Nephron (organoid): ENCODE measurements at regions not wholly inside any gene's neighbourhood (a gene's known extent, or its start where the extent isn't known, plus 50 kb on each side); places are given as distances from the start of the nearest gene placed in this dataset.

Experiments used
- H3K27ac Mint-ChIP-seq, 3 experiments: 2 replicates each; pipeline ENCODE4 v1.8.0; 2020; ENCODE audit warnings: mixed read lengths in 3 of 3, mild to moderate bottlenecking in 2 of 3, moderate library complexity in 1 of 3
- H3K27me3 Mint-ChIP-seq: 2 replicates; pipeline ENCODE4 v1.8.0; 2021; ENCODE audit warnings: low read depth, mild to moderate bottlenecking, moderate library complexity, mixed read lengths
- H3K36me3 Mint-ChIP-seq: 2 replicates; pipeline ENCODE4 v1.8.0; 2020; ENCODE audit warnings: low read depth, mixed read lengths
- H3K4me1 Mint-ChIP-seq: 2 replicates; pipeline ENCODE4 v1.8.0; 2020; ENCODE audit warnings: mixed read lengths
- H3K4me3 Mint-ChIP-seq, 3 experiments: 2 replicates each; pipeline ENCODE4 v1.8.0; 2020; ENCODE audit warnings: mild to moderate bottlenecking in 3 of 3, mixed read lengths in 3 of 3, moderate library complexity in 2 of 3
- H3K9me3 Mint-ChIP-seq: 2 replicates; pipeline ENCODE4 v1.8.0; 2020; ENCODE audit warnings: mixed read lengths
- TF ChIP-seq, protein P1 (sequence below), 3 experiments: fragments of 200-600 bp; sonication (generic); IDR thresholded peaks; one replicate each; pipeline ENCODE4 v1.5.0; 2021; ENCODE audit warnings: antibody characterized with exemption in 3 of 3; ENCODE audit not compliant: unreplicated experiment in 3 of 3

DNA sequence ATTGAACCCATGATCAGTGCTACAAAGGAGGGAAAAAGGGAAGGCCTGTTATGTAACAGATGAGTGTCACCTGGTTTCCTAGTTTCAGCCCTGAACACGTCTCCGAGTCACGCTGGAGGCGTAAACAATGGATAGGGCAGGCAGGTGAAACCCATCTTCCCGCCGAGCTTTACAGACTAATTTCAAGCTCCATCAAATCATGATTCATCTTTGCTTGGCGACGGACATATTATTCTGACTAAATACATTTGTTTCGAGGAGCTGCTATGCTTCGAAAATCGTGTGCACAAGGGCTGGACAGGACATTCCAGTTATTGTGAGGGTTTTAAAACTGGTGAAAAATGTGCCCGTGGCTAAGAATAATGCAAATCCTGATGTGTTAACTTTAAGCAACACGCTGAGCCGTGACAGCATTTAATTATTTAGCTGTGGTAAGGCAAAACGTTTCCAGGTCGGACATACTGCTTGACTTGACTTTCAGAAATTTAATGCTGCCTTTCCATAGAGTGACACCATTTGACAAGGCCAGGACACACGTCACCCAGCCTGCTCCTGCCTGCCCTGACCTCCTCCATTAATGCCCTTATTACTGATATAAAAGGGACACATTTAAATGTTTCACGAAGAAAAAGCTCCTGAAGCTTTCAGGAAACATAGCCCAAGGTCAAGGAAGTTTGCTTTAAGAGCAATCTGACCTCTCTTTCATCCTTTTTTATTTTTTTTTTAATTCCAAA lies 1203.5 kb upstream of the TMEM132C start:
- TF ChIP-seq, protein P1, sequence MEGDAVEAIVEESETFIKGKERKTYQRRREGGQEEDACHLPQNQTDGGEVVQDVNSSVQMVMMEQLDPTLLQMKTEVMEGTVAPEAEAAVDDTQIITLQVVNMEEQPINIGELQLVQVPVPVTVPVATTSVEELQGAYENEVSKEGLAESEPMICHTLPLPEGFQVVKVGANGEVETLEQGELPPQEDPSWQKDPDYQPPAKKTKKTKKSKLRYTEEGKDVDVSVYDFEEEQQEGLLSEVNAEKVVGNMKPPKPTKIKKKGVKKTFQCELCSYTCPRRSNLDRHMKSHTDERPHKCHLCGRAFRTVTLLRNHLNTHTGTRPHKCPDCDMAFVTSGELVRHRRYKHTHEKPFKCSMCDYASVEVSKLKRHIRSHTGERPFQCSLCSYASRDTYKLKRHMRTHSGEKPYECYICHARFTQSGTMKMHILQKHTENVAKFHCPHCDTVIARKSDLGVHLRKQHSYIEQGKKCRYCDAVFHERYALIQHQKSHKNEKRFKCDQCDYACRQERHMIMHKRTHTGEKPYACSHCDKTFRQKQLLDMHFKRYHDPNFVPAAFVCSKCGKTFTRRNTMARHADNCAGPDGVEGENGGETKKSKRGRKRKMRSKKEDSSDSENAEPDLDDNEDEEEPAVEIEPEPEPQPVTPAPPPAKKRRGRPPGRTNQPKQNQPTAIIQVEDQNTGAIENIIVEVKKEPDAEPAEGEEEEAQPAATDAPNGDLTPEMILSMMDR (IDR thresholded peaks at IDR 0.05; ENCODE audit: unreplicated experiment in 3 of 3) = no peak
- H3K36me3 Mint-ChIP-seq = no peaks in the 10 kb centered on the region

DNA sequence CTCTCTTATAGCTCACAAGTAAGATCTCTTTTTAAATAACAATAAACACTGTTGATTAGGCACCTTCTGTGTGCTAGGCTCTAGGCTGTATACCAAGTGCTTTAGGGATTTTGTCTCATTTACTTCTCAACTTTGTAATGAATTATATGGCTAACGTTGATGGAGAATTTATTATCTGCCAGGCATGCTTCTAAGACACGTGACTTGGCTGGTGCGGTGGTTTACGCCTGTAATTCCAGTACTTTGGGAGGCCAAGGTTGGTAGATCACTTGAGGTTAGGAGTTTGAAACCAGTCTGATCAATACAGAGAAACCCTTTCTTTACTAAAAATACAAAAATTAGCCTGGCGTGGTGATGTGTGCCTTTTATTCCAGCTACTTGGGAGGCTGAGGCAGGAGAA lies 1202.8 kb upstream of the TMEM132C start:
- H3K9me3 Mint-ChIP-seq = no peaks in the 10 kb centered on the region
- peaks cover 8% of the 10 kb centered on the region for H3K27me3 Mint-ChIP-seq
- H3K36me3 Mint-ChIP-seq = no peaks in the 10 kb centered on the region
- H3K4me3 Mint-ChIP-seq = no peak overlapping the region
- TF ChIP-seq, protein P1 (IDR thresholded peaks at IDR 0.05; ENCODE audit: unreplicated experiment in 3 of 3) = no peak
- H3K4me1 Mint-ChIP-seq = no peaks in the 10 kb centered on the region
- H3K27ac Mint-ChIP-seq = peak overlapping the region in 1 of 3 experiments; percentile 10

More for the DNA sequence above, 1203.5 kb upstream of the TMEM132C start:
- peak overlapping the region in 1 of 3 experiments; percentile 10 for H3K27ac Mint-ChIP-seq
- no peaks in the 10 kb centered on the region for H3K9me3 Mint-ChIP-seq
- no peaks in the 10 kb centered on the region for H3K4me1 Mint-ChIP-seq
- H3K27me3 Mint-ChIP-seq = peaks cover 8% of the 10 kb centered on the region
- no peak overlapping the region for H3K4me3 Mint-ChIP-seq

- TF ChIP-seq, protein P1 (IDR thresholded peaks at IDR 0.05; ENCODE audit: unreplicated experiment in 3 of 3) = no peak
- Mint-ChIP-seq H3K27ac (no peak overlapping the region), H3K4me3 (no peak overlapping the region), H3K4me1 (no peaks in the 10 kb centered on the region), H3K36me3 (no peaks in the 10 kb centered on the region), H3K9me3 (no peaks in the 10 kb centered on the region), H3K27me3 (peaks cover 8% of the 10 kb centered on the region)
Measured at GRCh38 chr12:127065595-127065994, 1201.4 kb upstream of the TMEM132C start.

- TF ChIP-seq, protein P1 (IDR thresholded peaks at IDR 0.05; ENCODE audit: unreplicated experiment in 3 of 3) = no peak
- Mint-ChIP-seq H3K36me3 (no peaks in the 10 kb centered on the region), H3K27ac (no peak overlapping the region), H3K27me3 (peaks cover 6% of the 10 kb centered on the region), H3K4me1 (no peaks in the 10 kb centered on the region), H3K9me3 (no peaks in the 10 kb centered on the region), H3K4me3 (no peak overlapping the region)
Measured at GRCh38 chr12:127070515-127071157, 1196.3 kb upstream of the TMEM132C start.

GRCh38 chr12:127074161-127074560 lies 1192.8 kb upstream of the TMEM132C start:
- Mint-ChIP-seq H3K27me3 (peaks cover 9% of the 10 kb centered on the region), H3K27ac (no peak overlapping the region), H3K4me1 (peaks cover 4% of the 10 kb centered on the region), H3K9me3 (no peaks in the 10 kb centered on the region), H3K4me3 (no peak overlapping the region), H3K36me3 (no peaks in the 10 kb centered on the region)
- TF ChIP-seq, protein P1 (IDR thresholded peaks at IDR 0.05; ENCODE audit: unreplicated experiment in 3 of 3) = no peak
